H1 (cell line): ENCODE measurements at regions not wholly inside any gene's neighbourhood (a gene's known extent, or its start where the extent isn't known, plus 50 kb on each side); places are given as distances from the start of the nearest gene placed in this dataset.

Experiments
- CTCF ChIA-PET: fragments of 300-600 bp; sonication (Branson Sonifier 250); formaldehyde crosslinking; loops from one replicate; lab custom pipeline; 2021; ENCODE audit not compliant: partially characterized antibody; lab: Charles Lee
- POLR2A ChIA-PET: fragments of 300-600 bp; sonication (Branson Sonifier 250); formaldehyde crosslinking; loops from one replicate; lab custom pipeline; 2021; ENCODE audit warnings: inconsistent platforms; ENCODE audit not compliant: partially characterized antibody; lab: Charles Lee
- DNase-seq, 2 experiments: peaks; one replicate each; pipeline versions ENCODE4 v3.0.0 to v3.0.0-alpha.2; 2010 to 2022; ENCODE audit warnings: low spot score in 2 of 2, low read depth in 1 of 2, mixed read lengths in 1 of 2
- FAIRE-seq: peaks from 2 replicates; lab custom pipeline; 2011; peaks lifted over from hg19 to GRCh38; lab: Jason Lieb, UNC
- H2AFZ ChIP-seq: 2 replicates; pipeline ENCODE4 v1.8.1; 2012; ENCODE audit warnings: low read length, inconsistent platforms
- H2AK5ac ChIP-seq: 2 replicates; pipeline ENCODE4 v1.6.1; 2013; ENCODE audit warnings: low read depth, low read length
- H2BK120ac ChIP-seq: replicated peaks from 2 replicates; pipeline ENCODE3; 2013; ENCODE audit warnings: low read depth, low read length, inconsistent platforms
- H2BK12ac ChIP-seq: 2 replicates; pipeline ENCODE4 v1.6.1; 2013; ENCODE audit warnings: low read depth, low read length
- H2BK15ac ChIP-seq: 2 replicates; pipeline ENCODE4 v1.6.1; 2013; ENCODE audit warnings: low read length
- H2BK20ac ChIP-seq: 2 replicates; pipeline ENCODE4 v1.6.1; 2013; ENCODE audit warnings: low read length
- H2BK5ac ChIP-seq: 2 replicates; pipeline ENCODE4 v1.6.1; 2013; ENCODE audit warnings: low read depth, low read length
- H3K14ac ChIP-seq: 2 replicates; pipeline ENCODE4 v1.6.1; 2013; ENCODE audit warnings: inconsistent platforms; ENCODE audit not compliant: insufficient read length
- H3K18ac ChIP-seq: 2 replicates; pipeline ENCODE4 v1.6.1; 2013; ENCODE audit warnings: low read length; ENCODE audit errors: extremely low read depth
- H3K23ac ChIP-seq: 2 replicates; pipeline ENCODE4 v1.6.1; 2013; ENCODE audit warnings: inconsistent platforms; ENCODE audit not compliant: insufficient read length
- H3K23me2 ChIP-seq: 2 replicates; pipeline ENCODE4 v1.6.1; 2013; ENCODE audit warnings: low read depth, low read length
- H3K27ac ChIP-seq: 2 replicates; pipeline ENCODE4 v1.6.1; 2011; ENCODE audit warnings: low read depth, low read length, inconsistent platforms
- H3K27me3 ChIP-seq, 4 experiments: replicated peaks in 1 of 4; 1 replicate in 1 of 4; 2 replicates in 3 of 4; pipeline versions ENCODE4 v1.6.1 to v1.8.1; 2011 to 2013; ENCODE audit warnings: low read length in 3 of 4, mild to moderate bottlenecking in 3 of 4, inconsistent platforms in 2 of 4, mixed read lengths in 2 of 4, moderate library complexity in 1 of 4; ENCODE audit not compliant: control insufficient read depth in 3 of 4, insufficient read depth in 3 of 4; ENCODE audit errors: extremely low read depth in 1 of 4
- H3K36me3 ChIP-seq, 4 experiments: 2 replicates each; pipeline versions ENCODE4 v1.6.1 to v1.8.1; 2011 to 2013; ENCODE audit warnings: mild to moderate bottlenecking in 4 of 4, low read length in 3 of 4, moderate library complexity in 2 of 4, control low read depth in 1 of 4, inconsistent platforms in 1 of 4; ENCODE audit not compliant: insufficient read depth in 4 of 4, control insufficient read depth in 2 of 4
- H3K4ac ChIP-seq: replicated peaks from 2 replicates; pipeline ENCODE3; 2013; ENCODE audit warnings: low read length, low read depth, mixed read lengths, inconsistent platforms; ENCODE audit not compliant: insufficient read length
- H3K4me1 ChIP-seq, 4 experiments: replicated peaks in 1 of 4; 1 replicate in 1 of 4; 2 replicates in 3 of 4; pipeline versions ENCODE4 v1.6.1 to v1.8.1; 2011 to 2013; ENCODE audit warnings: low read length in 3 of 4, inconsistent platforms in 2 of 4, mixed read lengths in 1 of 4; ENCODE audit not compliant: insufficient read depth in 4 of 4, control insufficient read depth in 3 of 4
- H3K4me2 ChIP-seq, 2 experiments: 2 replicates each; pipeline versions ENCODE4 v1.6.1 to v1.8.1; 2011 to 2013; ENCODE audit warnings: low read depth in 2 of 2, low read length in 2 of 2, control low read depth in 1 of 2, inconsistent platforms in 1 of 2, mild to moderate bottlenecking in 1 of 2; ENCODE audit not compliant: insufficient read depth in 1 of 2
- H3K4me3 ChIP-seq, 4 experiments: fragments of 200-600, 300-600 bp in 1 of 4; sonication (generic), shearing (Covaris generic), sonication (Bioruptor Twin) in 1 of 4; 2 replicates each; pipeline versions ENCODE4 v1.5.1 to v1.8.1; 2011 to 2016; ENCODE audit warnings: low read length in 4 of 4, low read depth in 3 of 4, control low read depth in 2 of 4, inconsistent platforms in 2 of 4, mild to moderate bottlenecking in 2 of 4, mixed read lengths in 1 of 4, moderate library complexity in 1 of 4; ENCODE audit not compliant: insufficient read depth in 2 of 4; ENCODE audit errors: extremely low read depth in 1 of 4
- H3K56ac ChIP-seq: replicated peaks from 2 replicates; pipeline ENCODE3; 2013; ENCODE audit warnings: low read depth, mild to moderate bottlenecking, mixed read lengths, low read length, inconsistent platforms; ENCODE audit not compliant: insufficient read length
- H3K79me1 ChIP-seq: 2 replicates; pipeline ENCODE4 v1.6.1; 2013; ENCODE audit warnings: low read depth, low read length, control low read depth
- H3K79me2 ChIP-seq, 2 experiments: 2 replicates each; pipeline versions ENCODE4 v1.6.1 to v1.8.1; 2012 to 2013; ENCODE audit warnings: low read length in 2 of 2, mild to moderate bottlenecking in 2 of 2, inconsistent platforms in 1 of 2; ENCODE audit not compliant: insufficient read depth in 2 of 2, control insufficient read depth in 1 of 2
- H3K9ac ChIP-seq, 4 experiments: replicated peaks in 1 of 4; 1 replicate in 1 of 4; 2 replicates in 3 of 4; pipeline versions ENCODE4 v1.6.1 to v1.8.1; 2011 to 2013; ENCODE audit warnings: low read depth in 3 of 4, low read length in 3 of 4, control low read depth in 2 of 4, mild to moderate bottlenecking in 2 of 4, moderate library complexity in 2 of 4, inconsistent platforms in 1 of 4; ENCODE audit errors: extremely low read depth in 1 of 4
- H3K9me3 ChIP-seq, 2 experiments: 2 replicates each; pipeline versions ENCODE4 v1.6.1 to v1.8.1; 2012 to 2013; ENCODE audit warnings: mild to moderate bottlenecking in 2 of 2, moderate library complexity in 2 of 2, control low read depth in 1 of 2, inconsistent platforms in 1 of 2, low read depth in 1 of 2, low read length in 1 of 2, mixed read lengths in 1 of 2; ENCODE audit not compliant: insufficient read depth in 2 of 2
- H4K20me1 ChIP-seq, 2 experiments: replicated peaks in 1 of 2; 2 replicates each; pipeline versions ENCODE3 to v1.8.1; 2011 to 2013; ENCODE audit warnings: inconsistent platforms in 2 of 2, low read length in 2 of 2, mild to moderate bottlenecking in 1 of 2; ENCODE audit not compliant: insufficient read depth in 2 of 2, control insufficient read depth in 1 of 2
- H4K5ac ChIP-seq: 2 replicates; pipeline ENCODE4 v1.6.1; 2013; ENCODE audit warnings: low read length, low read depth, mixed read lengths, inconsistent platforms; ENCODE audit not compliant: insufficient read length
- H4K8ac ChIP-seq: 2 replicates; pipeline ENCODE4 v1.8.0; 2013; ENCODE audit warnings: mild to moderate bottlenecking, moderate library complexity, low read length, inconsistent platforms; ENCODE audit not compliant: insufficient read depth; ENCODE audit errors: extremely low read depth
- H4K91ac ChIP-seq: replicated peaks from 2 replicates; pipeline ENCODE3; 2013; ENCODE audit warnings: low read length, mixed read lengths, inconsistent platforms; ENCODE audit not compliant: insufficient read length
- FOSL1 ChIP-seq: IDR thresholded peaks from 2 replicates; pipeline ENCODE4 v1.6.1; 2011; ENCODE audit warnings: mild to moderate bottlenecking, low read depth, low read length, moderate library complexity; ENCODE audit not compliant: insufficient read depth
- HDAC6 ChIP-seq: IDR thresholded peaks from one replicate; pipeline ENCODE4 v1.7.1; 2012; ENCODE audit warnings: low read depth, mild to moderate bottlenecking, inconsistent platforms, low read length, moderate library complexity
- POLR2AphosphoS5 ChIP-seq: IDR thresholded peaks from 2 replicates; pipeline ENCODE4 v1.6.1; 2011; ENCODE audit warnings: low read depth, low read length
- WGBS, 2 experiments: shearing (Covaris generic) in 1 of 2; methylation state at CpG; one replicate each; pipeline versions ENCODE4 v1.1.6 to v1.1.7; 2013 to 2015; ENCODE audit warnings: low lambda C conversion rate in 2 of 2, mixed read lengths in 2 of 2, inconsistent platforms in 1 of 2, low coverage in 1 of 2, missing lambda C conversion rate in 1 of 2; ENCODE audit not compliant: insufficient replicate concordance in 2 of 2, insufficient coverage in 1 of 2, insufficient read length in 1 of 2; ENCODE audit errors: extremely low coverage in 1 of 2, missing lambda C conversion rate in 1 of 2; 5-methylcytosine and 5-hydroxymethylcytosine counted together
- TF ChIP-seq, protein P1 (sequence below), 3 experiments: IDR thresholded peaks; 1 replicate in 2 of 3; 2 replicates in 1 of 3; pipeline versions ENCODE4 v1.5.1 to v1.6.1; 2011; ENCODE audit warnings: low read length in 3 of 3, mild to moderate bottlenecking in 3 of 3, inconsistent platforms in 2 of 3, low read depth in 1 of 3, moderate library complexity in 1 of 3; ENCODE audit not compliant: insufficient read depth in 1 of 3; ENCODE audit errors: control extremely low read depth in 1 of 3

DNA sequence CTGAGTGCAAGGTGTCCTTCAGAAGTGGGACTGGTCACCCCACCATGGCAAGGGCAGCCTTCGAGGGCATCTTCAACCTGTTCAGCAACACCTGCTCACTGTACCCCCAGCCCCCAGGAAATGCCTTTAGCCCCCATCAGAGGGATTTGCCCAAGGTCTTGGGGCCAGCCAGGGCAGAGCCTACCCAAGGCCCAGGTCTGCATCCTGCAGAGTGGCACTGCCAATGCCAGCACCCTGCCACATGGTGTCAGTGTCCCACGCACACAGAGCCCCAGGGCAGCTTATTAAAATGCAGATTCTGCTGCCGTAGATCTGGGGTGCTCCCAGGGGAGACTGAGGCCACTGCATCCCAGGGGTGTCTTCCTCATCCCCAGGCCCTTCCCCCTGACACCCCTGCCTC, 106.2 kb upstream of the KCTD7 start:
- no peak overlapping the region for H2AFZ ChIP-seq
- POLR2A ChIA-PET, result interaction anchor here (1.4 to 1.5 kb wide), 2 partner anchors 29 to 132 kb away, joined by 3 to 4 read pairs; no protein-coding TSS in a partner anchor
- H3K9ac ChIP-seq, result no peak overlapping the region
- no peak overlapping the region for H3K4me3 ChIP-seq
- H4K91ac ChIP-seq, result no peak overlapping the region
- H4K20me1 ChIP-seq, result peaks cover 0 to 3% of the 10 kb centered on the region in 2 experiments
- no peak overlapping the region for H3K4me2 ChIP-seq
- no peak overlapping the region for H3K56ac ChIP-seq
- no peak overlapping the region for H2BK5ac ChIP-seq
- DNase-seq (no peak), FAIRE-seq (no peak)
- 92% methylated on average over 2 of the region's 3 CpGs; no CpG with 5 or more reads in 1 of the 2 experiments for WGBS, 2 experiments
- no peak overlapping the region for H2BK20ac ChIP-seq
- H2BK12ac ChIP-seq, result no peak overlapping the region
- no peak overlapping the region; the same call in 1 of the 2 replicates for H4K8ac ChIP-seq
- H3K79me1 ChIP-seq, result no peaks in the 10 kb centered on the region
- H3K27me3 ChIP-seq, result no peaks in the 10 kb centered on the region; a peak in 1 of 7 replicates
- no peak overlapping the region for H3K4ac ChIP-seq
- no peaks in the 10 kb centered on the region for H3K79me2 ChIP-seq
- no peak overlapping the region for H2AK5ac ChIP-seq
- H3K4me1 ChIP-seq, result no peaks in the 10 kb centered on the region
- no peaks in the 10 kb centered on the region for H3K36me3 ChIP-seq
- CTCF ChIA-PET, result interaction anchor here (2.2 kb wide), 1 partner anchor 16 kb away, joined by 5 read pairs; no protein-coding TSS in a partner anchor
- H3K18ac ChIP-seq, result no peak overlapping the region
- H3K9me3 ChIP-seq, result no peaks in the 10 kb centered on the region
- no peak overlapping the region for H4K5ac ChIP-seq
- H2BK120ac ChIP-seq, result no peak overlapping the region
- no peak overlapping the region for H3K27ac ChIP-seq
- H3K23me2 ChIP-seq, result no peaks in the 10 kb centered on the region
- H2BK15ac ChIP-seq, result no peak overlapping the region
- no peak overlapping the region for H3K23ac ChIP-seq
- H3K14ac ChIP-seq, result no peak overlapping the region
- TF ChIP-seq FOSL1 (no peak), POLR2AphosphoS5 (no peak), HDAC6 (no peak)
- TF ChIP-seq, protein P1, sequence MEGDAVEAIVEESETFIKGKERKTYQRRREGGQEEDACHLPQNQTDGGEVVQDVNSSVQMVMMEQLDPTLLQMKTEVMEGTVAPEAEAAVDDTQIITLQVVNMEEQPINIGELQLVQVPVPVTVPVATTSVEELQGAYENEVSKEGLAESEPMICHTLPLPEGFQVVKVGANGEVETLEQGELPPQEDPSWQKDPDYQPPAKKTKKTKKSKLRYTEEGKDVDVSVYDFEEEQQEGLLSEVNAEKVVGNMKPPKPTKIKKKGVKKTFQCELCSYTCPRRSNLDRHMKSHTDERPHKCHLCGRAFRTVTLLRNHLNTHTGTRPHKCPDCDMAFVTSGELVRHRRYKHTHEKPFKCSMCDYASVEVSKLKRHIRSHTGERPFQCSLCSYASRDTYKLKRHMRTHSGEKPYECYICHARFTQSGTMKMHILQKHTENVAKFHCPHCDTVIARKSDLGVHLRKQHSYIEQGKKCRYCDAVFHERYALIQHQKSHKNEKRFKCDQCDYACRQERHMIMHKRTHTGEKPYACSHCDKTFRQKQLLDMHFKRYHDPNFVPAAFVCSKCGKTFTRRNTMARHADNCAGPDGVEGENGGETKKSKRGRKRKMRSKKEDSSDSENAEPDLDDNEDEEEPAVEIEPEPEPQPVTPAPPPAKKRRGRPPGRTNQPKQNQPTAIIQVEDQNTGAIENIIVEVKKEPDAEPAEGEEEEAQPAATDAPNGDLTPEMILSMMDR (IDR thresholded peaks at IDR 0.05; ENCODE audit: control extremely low read depth in 1 of 3, insufficient read depth in 1 of 3, low read depth in 1 of 3, low read length in 3 of 3), result peak; percentile 40 to 67 (median 63)
